WTC11 (cell line): ENCODE measurements at regions not wholly inside any gene's neighbourhood (a gene's known extent, or its start where the extent isn't known, plus 50 kb on each side); places are given as distances from the start of the nearest gene placed in this dataset.

Source experiments
- ATAC-seq: fragments of 200-7000 bp; cut with Tn5 transposase; 2 replicates; pipeline ENCODE4 v1.10.0; 2021; ENCODE audit warnings: mild to moderate bottlenecking, moderate library complexity
- CTCF ChIA-PET: fragments of 300-600 bp; sonication (Branson Sonifier 250); formaldehyde crosslinking; loops from one replicate; lab custom pipeline; 2021; ENCODE audit warnings: antibody characterized with exemption; lab: Charles Lee
- POLR2A ChIA-PET: fragments of 350-600 bp; sonication (Branson Sonifier 250); formaldehyde crosslinking; loops from one replicate; lab custom pipeline; 2021; ENCODE audit warnings: antibody characterized with exemption; lab: Charles Lee
- DNase-seq: peaks from one replicate; pipeline ENCODE4 v3.0.0; 2021; ENCODE audit warnings: low spot score
- H3K27ac Mint-ChIP-seq: 2 replicates; pipeline ENCODE4 v1.8.0; 2021; ENCODE audit warnings: mixed read lengths
- H3K27me3 Mint-ChIP-seq: 2 replicates; pipeline ENCODE4 v1.8.0; 2021; ENCODE audit warnings: low read depth, mild to moderate bottlenecking, moderate library complexity, mixed read lengths
- H3K36me3 Mint-ChIP-seq: 2 replicates; pipeline ENCODE4 v1.8.0; 2021; ENCODE audit warnings: mixed read lengths
- H3K4me1 Mint-ChIP-seq: 2 replicates; pipeline ENCODE4 v1.8.0; 2022; ENCODE audit warnings: mixed read lengths
- H3K4me3 Mint-ChIP-seq: 2 replicates; pipeline ENCODE4 v1.8.0; 2021; ENCODE audit warnings: mild to moderate bottlenecking, moderate library complexity, mixed read lengths
- H3K9me3 Mint-ChIP-seq: 2 replicates; pipeline ENCODE4 v1.8.0; 2021; ENCODE audit warnings: mixed read lengths
- CREM ChIP-seq: sonication (generic); formaldehyde crosslinking; IDR thresholded peaks from 2 replicates; pipeline ENCODE4 v1.8.1; 2022; ENCODE audit warnings: mild to moderate bottlenecking, missing genetic modification reagents, moderate library complexity
- FOXP1 ChIP-seq: sonication (generic); formaldehyde crosslinking; IDR thresholded peaks from 2 replicates; pipeline ENCODE4 v1.8.0; 2022; ENCODE audit warnings: missing genetic modification reagents, mild to moderate bottlenecking, moderate library complexity, borderline replicate concordance
- GABPB1 ChIP-seq: sonication (generic); formaldehyde crosslinking; IDR thresholded peaks from 2 replicates; pipeline ENCODE4 v1.8.1; 2023; ENCODE audit warnings: mild to moderate bottlenecking, missing genetic modification reagents
- GTF2I ChIP-seq: fragments of 250-450 bp; sonication (Bioruptor Pico); conservative IDR thresholded peaks from 2 replicates; pipeline ENCODE4 v1.4.0; 2021; ENCODE audit warnings: mild to moderate bottlenecking
- JAZF1 ChIP-seq: fragments of 250-450 bp; sonication (Bioruptor Pico); IDR thresholded peaks from 2 replicates; pipeline ENCODE4 v1.9.0; 2021; ENCODE audit warnings: moderate library complexity, mild to moderate bottlenecking, inconsistent platforms
- JUN ChIP-seq: sonication (generic); formaldehyde crosslinking; IDR thresholded peaks from 2 replicates; pipeline ENCODE4 v1.8.0; 2023; ENCODE audit warnings: mild to moderate bottlenecking, missing genetic modification reagents
- SMAD3 ChIP-seq: sonication (generic); formaldehyde crosslinking; IDR thresholded peaks from 2 replicates; pipeline ENCODE4 v1.8.0; 2022; ENCODE audit warnings: missing genetic modification reagents, mild to moderate bottlenecking, borderline replicate concordance
- SMAD4 ChIP-seq: sonication (generic); formaldehyde crosslinking; IDR thresholded peaks from 2 replicates; pipeline ENCODE4 v1.8.0; 2022; ENCODE audit warnings: mild to moderate bottlenecking, missing genetic modification reagents
- TEAD1 ChIP-seq: sonication (generic); formaldehyde crosslinking; IDR thresholded peaks from 2 replicates; pipeline ENCODE4 v1.8.0; 2022; ENCODE audit warnings: mild to moderate bottlenecking, missing genetic modification reagents
- ZNF138 ChIP-seq: sonication (generic); formaldehyde crosslinking; conservative IDR thresholded peaks from 2 replicates; pipeline ENCODE4 v1.8.1; 2022; ENCODE audit warnings: mild to moderate bottlenecking, moderate library complexity, missing genetic modification reagents
- ZNF416 ChIP-seq: fragments of 250-450 bp; sonication (Bioruptor Pico); IDR thresholded peaks from 2 replicates; pipeline ENCODE4 v1.9.0; 2021; ENCODE audit warnings: mild to moderate bottlenecking, inconsistent platforms
- ZNF423 ChIP-seq: fragments of 250-450 bp; sonication (Bioruptor Pico); IDR thresholded peaks from 2 replicates; pipeline ENCODE4 v2.1.2; 2022; ENCODE audit warnings: mild to moderate bottlenecking, moderate library complexity
- TF ChIP-seq, protein P1 (sequence below): fragments of 250-450 bp; sonication (Bioruptor Pico); IDR thresholded peaks from 2 replicates; pipeline ENCODE4 v1.9.0; 2021; ENCODE audit warnings: mild to moderate bottlenecking, borderline replicate concordance
- TF ChIP-seq, protein P2 (sequence below): fragments of 250-450 bp; sonication (Bioruptor Pico); IDR thresholded peaks from 2 replicates; pipeline ENCODE4 v1.9.0; 2021; ENCODE audit warnings: mild to moderate bottlenecking
- TF ChIP-seq, protein P3 (sequence below): sonication (generic); formaldehyde crosslinking; IDR thresholded peaks from 2 replicates; pipeline ENCODE4 v1.8.0; 2022; ENCODE audit warnings: mild to moderate bottlenecking, missing genetic modification reagents
- TF ChIP-seq, protein P4 (sequence below): sonication (generic); formaldehyde crosslinking; IDR thresholded peaks from 2 replicates; pipeline ENCODE4 v1.8.1; 2023; ENCODE audit warnings: mild to moderate bottlenecking, moderate library complexity, missing genetic modification reagents
- TF ChIP-seq, protein P5 (sequence below): sonication (generic); formaldehyde crosslinking; IDR thresholded peaks from 2 replicates; pipeline ENCODE4 v1.8.1; 2022; ENCODE audit warnings: missing genetic modification reagents, borderline replicate concordance
- TF ChIP-seq, protein P6 (sequence below): sonication (generic); formaldehyde crosslinking; IDR thresholded peaks from 2 replicates; pipeline ENCODE4 v1.8.1; 2022; ENCODE audit warnings: mild to moderate bottlenecking, missing genetic modification reagents, moderate library complexity, borderline replicate concordance
- TF ChIP-seq, protein P7 (sequence below): sonication (generic); formaldehyde crosslinking; IDR thresholded peaks from 2 replicates; pipeline ENCODE4 v1.8.0; 2023; ENCODE audit warnings: missing genetic modification reagents
- TF ChIP-seq, protein P8 (sequence below): fragments of 250-450 bp; sonication (Bioruptor Pico); IDR thresholded peaks from 2 replicates; pipeline ENCODE4 v1.9.0; 2021; ENCODE audit warnings: moderate library complexity, mild to moderate bottlenecking, inconsistent platforms, borderline replicate concordance

DNA sequence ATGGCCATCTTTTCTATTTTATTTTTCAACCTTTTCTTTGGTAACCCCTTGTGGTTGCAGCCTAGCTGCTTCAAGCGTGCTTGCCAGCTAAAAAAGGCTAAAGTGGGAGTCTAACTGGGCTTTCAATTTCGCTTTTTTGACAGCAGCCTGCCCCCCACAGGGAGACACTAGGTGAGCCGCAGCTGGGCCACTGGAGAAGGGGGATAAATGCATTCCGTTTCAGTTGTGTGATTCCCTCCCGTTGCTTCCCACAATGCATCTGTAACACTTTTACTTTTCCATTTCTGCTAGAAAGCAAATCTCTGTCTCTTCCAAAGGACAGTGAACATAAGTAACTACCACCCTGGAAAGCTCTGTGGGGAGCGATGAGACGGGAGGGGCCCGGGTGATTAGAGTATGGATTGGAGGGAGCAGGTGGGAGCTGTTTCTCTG, 86.3 kb upstream of the RAPGEF2 start:
- ATAC-seq (peak; percentile 63), DNase-seq (peak; percentile 63)
- ChIA-PET POLR2A (no interaction called here), CTCF (interaction anchor here (0.6 to 2.0 kb wide), 7 partner anchors 10 to 175 kb away, joined by 3 to 6 read pairs (median 5); no protein-coding TSS in a partner anchor)
- 0 out of 2 replicates have a peak, but pooled peaks have one; percentile 32 for TF ChIP-seq CREM (CRISPR knock-in tag)
- TF ChIP-seq GTF2I (CRISPR knock-in tag) = no peak
- TF ChIP-seq JAZF1 = no peak
- TF ChIP-seq ZNF416 (CRISPR knock-in tag) = no peak
- TF ChIP-seq ZNF138 (CRISPR knock-in tag) = no peak
- TF ChIP-seq TEAD1 (CRISPR knock-in tag) = 0 out of 2 replicates have a peak, but pooled peaks have one; percentile 49
- TF ChIP-seq ZNF423 = peak; percentile 90
- TF ChIP-seq, protein P1, sequence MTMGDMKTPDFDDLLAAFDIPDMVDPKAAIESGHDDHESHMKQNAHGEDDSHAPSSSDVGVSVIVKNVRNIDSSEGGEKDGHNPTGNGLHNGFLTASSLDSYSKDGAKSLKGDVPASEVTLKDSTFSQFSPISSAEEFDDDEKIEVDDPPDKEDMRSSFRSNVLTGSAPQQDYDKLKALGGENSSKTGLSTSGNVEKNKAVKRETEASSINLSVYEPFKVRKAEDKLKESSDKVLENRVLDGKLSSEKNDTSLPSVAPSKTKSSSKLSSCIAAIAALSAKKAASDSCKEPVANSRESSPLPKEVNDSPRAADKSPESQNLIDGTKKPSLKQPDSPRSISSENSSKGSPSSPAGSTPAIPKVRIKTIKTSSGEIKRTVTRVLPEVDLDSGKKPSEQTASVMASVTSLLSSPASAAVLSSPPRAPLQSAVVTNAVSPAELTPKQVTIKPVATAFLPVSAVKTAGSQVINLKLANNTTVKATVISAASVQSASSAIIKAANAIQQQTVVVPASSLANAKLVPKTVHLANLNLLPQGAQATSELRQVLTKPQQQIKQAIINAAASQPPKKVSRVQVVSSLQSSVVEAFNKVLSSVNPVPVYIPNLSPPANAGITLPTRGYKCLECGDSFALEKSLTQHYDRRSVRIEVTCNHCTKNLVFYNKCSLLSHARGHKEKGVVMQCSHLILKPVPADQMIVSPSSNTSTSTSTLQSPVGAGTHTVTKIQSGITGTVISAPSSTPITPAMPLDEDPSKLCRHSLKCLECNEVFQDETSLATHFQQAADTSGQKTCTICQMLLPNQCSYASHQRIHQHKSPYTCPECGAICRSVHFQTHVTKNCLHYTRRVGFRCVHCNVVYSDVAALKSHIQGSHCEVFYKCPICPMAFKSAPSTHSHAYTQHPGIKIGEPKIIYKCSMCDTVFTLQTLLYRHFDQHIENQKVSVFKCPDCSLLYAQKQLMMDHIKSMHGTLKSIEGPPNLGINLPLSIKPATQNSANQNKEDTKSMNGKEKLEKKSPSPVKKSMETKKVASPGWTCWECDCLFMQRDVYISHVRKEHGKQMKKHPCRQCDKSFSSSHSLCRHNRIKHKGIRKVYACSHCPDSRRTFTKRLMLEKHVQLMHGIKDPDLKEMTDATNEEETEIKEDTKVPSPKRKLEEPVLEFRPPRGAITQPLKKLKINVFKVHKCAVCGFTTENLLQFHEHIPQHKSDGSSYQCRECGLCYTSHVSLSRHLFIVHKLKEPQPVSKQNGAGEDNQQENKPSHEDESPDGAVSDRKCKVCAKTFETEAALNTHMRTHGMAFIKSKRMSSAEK (CRISPR knock-in tag) = no peak
- TF ChIP-seq, protein P2, sequence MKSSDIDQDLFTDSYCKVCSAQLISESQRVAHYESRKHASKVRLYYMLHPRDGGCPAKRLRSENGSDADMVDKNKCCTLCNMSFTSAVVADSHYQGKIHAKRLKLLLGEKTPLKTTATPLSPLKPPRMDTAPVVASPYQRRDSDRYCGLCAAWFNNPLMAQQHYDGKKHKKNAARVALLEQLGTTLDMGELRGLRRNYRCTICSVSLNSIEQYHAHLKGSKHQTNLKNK (CRISPR knock-in tag) = no peak
- no peak for TF ChIP-seq SMAD4 (CRISPR knock-in tag)
- no peak for TF ChIP-seq JUN (CRISPR knock-in tag)
- TF ChIP-seq SMAD3 (CRISPR knock-in tag) = no peak
- TF ChIP-seq, protein P3, sequence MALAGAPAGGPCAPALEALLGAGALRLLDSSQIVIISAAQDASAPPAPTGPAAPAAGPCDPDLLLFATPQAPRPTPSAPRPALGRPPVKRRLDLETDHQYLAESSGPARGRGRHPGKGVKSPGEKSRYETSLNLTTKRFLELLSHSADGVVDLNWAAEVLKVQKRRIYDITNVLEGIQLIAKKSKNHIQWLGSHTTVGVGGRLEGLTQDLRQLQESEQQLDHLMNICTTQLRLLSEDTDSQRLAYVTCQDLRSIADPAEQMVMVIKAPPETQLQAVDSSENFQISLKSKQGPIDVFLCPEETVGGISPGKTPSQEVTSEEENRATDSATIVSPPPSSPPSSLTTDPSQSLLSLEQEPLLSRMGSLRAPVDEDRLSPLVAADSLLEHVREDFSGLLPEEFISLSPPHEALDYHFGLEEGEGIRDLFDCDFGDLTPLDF (CRISPR knock-in tag) = no peak
- TF ChIP-seq, protein P4, sequence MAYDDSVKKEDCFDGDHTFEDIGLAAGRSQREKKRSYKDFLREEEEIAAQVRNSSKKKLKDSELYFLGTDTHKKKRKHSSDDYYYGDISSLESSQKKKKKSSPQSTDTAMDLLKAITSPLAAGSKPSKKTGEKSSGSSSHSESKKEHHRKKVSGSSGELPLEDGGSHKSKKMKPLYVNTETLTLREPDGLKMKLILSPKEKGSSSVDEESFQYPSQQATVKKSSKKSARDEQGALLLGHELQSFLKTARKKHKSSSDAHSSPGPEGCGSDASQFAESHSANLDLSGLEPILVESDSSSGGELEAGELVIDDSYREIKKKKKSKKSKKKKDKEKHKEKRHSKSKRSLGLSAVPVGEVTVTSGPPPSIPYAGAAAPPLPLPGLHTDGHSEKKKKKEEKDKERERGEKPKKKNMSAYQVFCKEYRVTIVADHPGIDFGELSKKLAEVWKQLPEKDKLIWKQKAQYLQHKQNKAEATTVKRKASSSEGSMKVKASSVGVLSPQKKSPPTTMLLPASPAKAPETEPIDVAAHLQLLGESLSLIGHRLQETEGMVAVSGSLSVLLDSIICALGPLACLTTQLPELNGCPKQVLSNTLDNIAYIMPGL (CRISPR knock-in tag) = no peak
- TF ChIP-seq GABPB1 (CRISPR knock-in tag) = no peak
- peaks cover 53% of the 10 kb centered on the region for H3K4me1 Mint-ChIP-seq
- H3K27me3 Mint-ChIP-seq = peaks cover 12% of the 10 kb centered on the region; the same call in 1 of the 2 replicates
- no peak overlapping the region; the same call in 1 of the 2 replicates for H3K4me3 Mint-ChIP-seq
- no peaks in the 10 kb centered on the region for H3K9me3 Mint-ChIP-seq
- no peak overlapping the region for H3K27ac Mint-ChIP-seq
- H3K36me3 Mint-ChIP-seq = no peaks in the 10 kb centered on the region

DNA sequence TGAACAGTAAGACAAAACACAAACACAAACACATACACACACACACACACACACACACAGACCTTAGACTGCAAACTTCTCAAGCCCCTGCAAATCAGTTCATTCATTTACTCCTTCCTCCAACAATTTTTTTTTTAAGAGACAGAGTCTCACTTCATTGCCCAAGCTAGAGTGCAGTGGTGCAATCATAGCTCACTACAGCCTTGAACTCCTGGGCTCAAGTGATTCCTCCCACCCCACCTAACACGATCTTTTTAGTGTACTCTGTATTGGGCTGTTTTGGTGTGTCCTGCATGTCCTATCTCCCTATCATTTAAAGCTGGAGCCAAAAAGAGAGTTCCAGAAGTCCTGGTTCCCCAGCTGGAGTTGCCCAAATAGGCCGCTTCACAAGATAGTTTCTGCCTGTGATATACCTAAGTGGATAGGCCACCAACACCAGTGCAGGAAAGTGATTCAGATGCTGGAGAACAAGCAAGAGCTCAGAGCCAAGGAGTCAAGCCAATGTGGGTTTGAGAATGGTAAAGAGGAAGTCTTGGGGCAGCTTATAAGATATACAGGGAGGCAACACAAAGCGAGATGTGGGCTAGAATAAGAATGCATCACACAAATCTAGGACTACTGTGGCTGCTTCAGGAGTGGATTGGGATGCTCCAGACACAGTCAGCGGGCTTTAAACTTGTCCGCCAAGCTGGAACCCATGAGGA, 85.4 kb upstream of the RAPGEF2 start:
- Mint-ChIP-seq H3K27me3 (peaks cover 12% of the 10 kb centered on the region; the same call in 1 of the 2 replicates), H3K4me3 (no peak overlapping the region), H3K27ac (no peak overlapping the region), H3K9me3 (no peaks in the 10 kb centered on the region), H3K4me1 (peaks cover 61% of the 10 kb centered on the region), H3K36me3 (no peaks in the 10 kb centered on the region)
- no peak for ATAC-seq
- ChIA-PET POLR2A (no interaction called here), CTCF (interaction anchor here (1.5 to 2.0 kb wide), 3 partner anchors 9 to 174 kb away, joined by 5 to 6 read pairs (median 5); no protein-coding TSS in a partner anchor)
- no peak for DNase-seq
- TF ChIP-seq, protein P5, sequence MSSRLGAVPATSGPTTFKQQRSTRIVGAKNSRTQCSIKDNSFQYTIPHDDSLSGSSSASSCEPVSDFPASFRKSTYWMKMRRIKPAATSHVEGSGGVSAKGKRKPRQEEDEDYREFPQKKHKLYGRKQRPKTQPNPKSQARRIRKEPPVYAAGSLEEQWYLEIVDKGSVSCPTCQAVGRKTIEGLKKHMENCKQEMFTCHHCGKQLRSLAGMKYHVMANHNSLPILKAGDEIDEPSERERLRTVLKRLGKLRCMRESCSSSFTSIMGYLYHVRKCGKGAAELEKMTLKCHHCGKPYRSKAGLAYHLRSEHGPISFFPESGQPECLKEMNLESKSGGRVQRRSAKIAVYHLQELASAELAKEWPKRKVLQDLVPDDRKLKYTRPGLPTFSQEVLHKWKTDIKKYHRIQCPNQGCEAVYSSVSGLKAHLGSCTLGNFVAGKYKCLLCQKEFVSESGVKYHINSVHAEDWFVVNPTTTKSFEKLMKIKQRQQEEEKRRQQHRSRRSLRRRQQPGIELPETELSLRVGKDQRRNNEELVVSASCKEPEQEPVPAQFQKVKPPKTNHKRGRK (CRISPR knock-in tag) = no peak
- TF ChIP-seq, protein P6, sequence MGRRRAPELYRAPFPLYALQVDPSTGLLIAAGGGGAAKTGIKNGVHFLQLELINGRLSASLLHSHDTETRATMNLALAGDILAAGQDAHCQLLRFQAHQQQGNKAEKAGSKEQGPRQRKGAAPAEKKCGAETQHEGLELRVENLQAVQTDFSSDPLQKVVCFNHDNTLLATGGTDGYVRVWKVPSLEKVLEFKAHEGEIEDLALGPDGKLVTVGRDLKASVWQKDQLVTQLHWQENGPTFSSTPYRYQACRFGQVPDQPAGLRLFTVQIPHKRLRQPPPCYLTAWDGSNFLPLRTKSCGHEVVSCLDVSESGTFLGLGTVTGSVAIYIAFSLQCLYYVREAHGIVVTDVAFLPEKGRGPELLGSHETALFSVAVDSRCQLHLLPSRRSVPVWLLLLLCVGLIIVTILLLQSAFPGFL = no peak
- TF ChIP-seq JUN (CRISPR knock-in tag) (no peak), CREM (CRISPR knock-in tag) (no peak), FOXP1 (CRISPR knock-in tag) (no peak)
- TF ChIP-seq, protein P7, sequence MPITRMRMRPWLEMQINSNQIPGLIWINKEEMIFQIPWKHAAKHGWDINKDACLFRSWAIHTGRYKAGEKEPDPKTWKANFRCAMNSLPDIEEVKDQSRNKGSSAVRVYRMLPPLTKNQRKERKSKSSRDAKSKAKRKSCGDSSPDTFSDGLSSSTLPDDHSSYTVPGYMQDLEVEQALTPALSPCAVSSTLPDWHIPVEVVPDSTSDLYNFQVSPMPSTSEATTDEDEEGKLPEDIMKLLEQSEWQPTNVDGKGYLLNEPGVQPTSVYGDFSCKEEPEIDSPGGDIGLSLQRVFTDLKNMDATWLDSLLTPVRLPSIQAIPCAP (CRISPR knock-in tag) = no peak
- TF ChIP-seq, protein P8, sequence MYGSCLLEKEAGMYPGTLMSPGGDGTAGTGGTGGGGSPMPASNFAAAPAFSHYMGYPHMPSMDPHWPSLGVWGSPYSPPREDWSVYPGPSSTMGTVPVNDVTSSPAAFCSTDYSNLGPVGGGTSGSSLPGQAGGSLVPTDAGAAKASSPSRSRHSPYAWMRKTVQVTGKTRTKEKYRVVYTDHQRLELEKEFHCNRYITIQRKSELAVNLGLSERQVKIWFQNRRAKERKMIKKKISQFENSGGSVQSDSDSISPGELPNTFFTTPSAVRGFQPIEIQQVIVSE = no peak
